Muscle of leg (tissue), 3 donors: ENCODE measurements at regions not wholly inside any gene's neighbourhood (a gene's known extent, or its start where the extent isn't known, plus 50 kb on each side); places are given as distances from the start of the nearest gene placed in this dataset.

ENCODE experiments used
- DNase-seq: peaks from one replicate; pipeline ENCODE4 v3.0.0; 2013
- H3K27ac ChIP-seq: one replicate; pipeline ENCODE4 v1.5.1; 2013; ENCODE audit warnings: mild to moderate bottlenecking, low read length, control low read depth
- H3K27me3 ChIP-seq: one replicate; pipeline ENCODE4 v1.6.1; 2013; ENCODE audit warnings: low read length; ENCODE audit not compliant: control insufficient read depth, insufficient read depth
- H3K36me3 ChIP-seq: one replicate; pipeline ENCODE4 v1.6.1; 2013; ENCODE audit warnings: low read length; ENCODE audit not compliant: control insufficient read depth, insufficient read depth
- H3K4me1 ChIP-seq: one replicate; pipeline ENCODE4 v1.6.1; 2013; ENCODE audit warnings: low read length; ENCODE audit not compliant: control insufficient read depth, insufficient read depth
- H3K4me3 ChIP-seq: one replicate; pipeline ENCODE4 v1.5.1; 2013; ENCODE audit warnings: low read length, control low read depth
- H3K9me3 ChIP-seq: replicated peaks from 2 replicates; pipeline ENCODE4 v1.6.1; 2013; ENCODE audit warnings: low read depth, low read length; ENCODE audit not compliant: control insufficient read depth
- WGBS: methylation state at CpG from one replicate; pipeline ENCODE4 v1.1.5; 2013; ENCODE audit warnings: missing lambda C conversion rate; ENCODE audit not compliant: insufficient coverage; 5-methylcytosine and 5-hydroxymethylcytosine counted together

GRCh38 chrX:81489987-81490386 is 288.1 kb downstream of the SH3BGRL start:
- Histone ChIP-seq H3K9me3 (no peaks in the 10 kb centered on the region), H3K4me3 (no peak overlapping the region), H3K27ac (no peak overlapping the region), H3K36me3 (no peaks in the 10 kb centered on the region), H3K27me3 (no peaks in the 10 kb centered on the region), H3K4me1 (no peaks in the 10 kb centered on the region)
- no peak for DNase-seq
- WGBS: no CpG with 5 or more reads among the region's 1 CpG

GRCh38 chrX:81527881-81528440 is 326.1 kb downstream of the SH3BGRL start:
- H3K4me1 ChIP-seq: no peaks in the 10 kb centered on the region
- no peak overlapping the region for H3K4me3 ChIP-seq
- peaks cover 2% of the 10 kb centered on the region for H3K9me3 ChIP-seq
- H3K36me3 ChIP-seq: no peaks in the 10 kb centered on the region
- H3K27me3 ChIP-seq: no peaks in the 10 kb centered on the region
- no peak for DNase-seq
- WGBS: no CpG with 5 or more reads among the region's 2 CpGs
- H3K27ac ChIP-seq: no peak overlapping the region

DNA sequence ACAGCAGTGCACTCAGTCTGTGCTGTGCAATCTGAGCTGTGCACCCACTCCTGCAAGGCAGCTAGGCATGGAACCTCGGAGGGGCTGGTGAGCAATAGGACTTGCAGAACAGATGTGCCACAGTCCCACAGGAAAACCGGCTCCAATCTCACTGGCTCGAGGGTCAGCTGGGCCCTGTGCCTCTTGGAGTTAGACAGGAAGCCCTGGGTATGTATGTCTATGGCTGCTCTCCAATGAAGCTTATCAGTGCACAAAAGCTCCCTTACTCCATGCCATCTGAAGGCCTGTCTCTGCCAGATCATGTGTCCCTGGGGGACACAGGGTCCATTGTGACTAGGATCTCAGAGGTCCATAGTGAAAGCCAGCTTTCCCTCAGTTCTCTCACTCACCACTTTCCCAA is 335.8 kb downstream of the SH3BGRL start:
- H3K27me3 ChIP-seq: no peaks in the 10 kb centered on the region
- no peaks in the 10 kb centered on the region for H3K36me3 ChIP-seq
- no peak overlapping the region for H3K27ac ChIP-seq
- no peak for DNase-seq
- no peak overlapping the region for H3K4me3 ChIP-seq
- no peaks in the 10 kb centered on the region for H3K9me3 ChIP-seq
- no peaks in the 10 kb centered on the region for H3K4me1 ChIP-seq
- 42% methylated on average over 2 of the region's 3 CpGs for WGBS

- H3K4me3 ChIP-seq: no peak overlapping the region
- H3K27me3 ChIP-seq: no peaks in the 10 kb centered on the region
- WGBS: no CpG with 5 or more reads among the region's 2 CpGs
- H3K27ac ChIP-seq: no peak overlapping the region
- no peaks in the 10 kb centered on the region for H3K9me3 ChIP-seq
- no peaks in the 10 kb centered on the region for H3K36me3 ChIP-seq
- no peaks in the 10 kb centered on the region for H3K4me1 ChIP-seq
- DNase-seq: no peak
Observed at GRCh38 chrX:81542255-81542654, 340.4 kb downstream of the SH3BGRL start.

- H3K4me1 ChIP-seq: no peaks in the 10 kb centered on the region
- no peak overlapping the region for H3K4me3 ChIP-seq
- no peak for DNase-seq
- H3K27me3 ChIP-seq: no peaks in the 10 kb centered on the region
- H3K36me3 ChIP-seq: no peaks in the 10 kb centered on the region
- no peak overlapping the region for H3K27ac ChIP-seq
- WGBS: 84% methylated on average over 4 of the region's 4 CpGs
- H3K9me3 ChIP-seq: no peaks in the 10 kb centered on the region
Observed at GRCh38 chrX:81556880-81557279, 355.0 kb downstream of the SH3BGRL start.

GRCh38 chrX:81564851-81565250 is 362.9 kb downstream of the SH3BGRL start:
- Histone ChIP-seq H3K27me3 (peaks cover 4% of the 10 kb centered on the region), H3K36me3 (no peaks in the 10 kb centered on the region), H3K4me1 (no peaks in the 10 kb centered on the region), H3K27ac (no peak overlapping the region), H3K9me3 (no peaks in the 10 kb centered on the region), H3K4me3 (no peak overlapping the region)
- DNase-seq: no peak
- 38% methylated on average over 2 of the region's 2 CpGs for WGBS

GRCh38 chrX:81577028-81577427 is 375.1 kb downstream of the SH3BGRL start:
- no peak for DNase-seq
- H3K27ac ChIP-seq: no peak overlapping the region
- 67% methylated on average over 1 of the region's 1 CpG for WGBS

DNA sequence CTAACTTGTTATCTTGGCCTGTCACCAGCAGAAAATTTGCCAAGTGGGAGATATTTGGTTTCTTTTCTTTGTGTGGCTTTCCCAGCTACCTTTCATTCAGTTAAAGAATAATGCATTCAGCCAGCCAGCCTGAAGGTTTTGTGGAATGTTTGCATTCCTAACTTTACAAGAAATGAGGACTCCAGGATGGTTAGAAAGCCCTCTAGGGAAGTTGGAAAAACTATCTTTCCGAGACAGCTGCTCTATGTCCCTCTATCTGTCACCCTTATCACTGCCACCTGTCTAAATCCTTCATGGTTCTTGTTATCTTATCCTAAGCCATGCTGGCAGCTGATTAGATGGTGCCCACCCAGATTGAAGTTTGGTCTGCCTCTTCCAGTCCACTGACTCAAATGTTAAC is 384.2 kb downstream of the SH3BGRL start:
- 57% methylated on average over 1 of the region's 1 CpG for WGBS
- no peaks in the 10 kb centered on the region for H3K27me3 ChIP-seq
- peak; percentile 1 for DNase-seq
- H3K4me3 ChIP-seq: no peak overlapping the region
- no peak overlapping the region for H3K27ac ChIP-seq
- no peaks in the 10 kb centered on the region for H3K36me3 ChIP-seq
- no peaks in the 10 kb centered on the region for H3K9me3 ChIP-seq
- no peaks in the 10 kb centered on the region for H3K4me1 ChIP-seq

More at GRCh38 chrX:81577028-81577427, 375.1 kb downstream of the SH3BGRL start:
- no peaks in the 10 kb centered on the region for H3K9me3 ChIP-seq
- no peaks in the 10 kb centered on the region for H3K36me3 ChIP-seq
- no peak overlapping the region for H3K4me3 ChIP-seq
- peaks cover 3% of the 10 kb centered on the region for H3K27me3 ChIP-seq
- H3K4me1 ChIP-seq: no peaks in the 10 kb centered on the region

DNA sequence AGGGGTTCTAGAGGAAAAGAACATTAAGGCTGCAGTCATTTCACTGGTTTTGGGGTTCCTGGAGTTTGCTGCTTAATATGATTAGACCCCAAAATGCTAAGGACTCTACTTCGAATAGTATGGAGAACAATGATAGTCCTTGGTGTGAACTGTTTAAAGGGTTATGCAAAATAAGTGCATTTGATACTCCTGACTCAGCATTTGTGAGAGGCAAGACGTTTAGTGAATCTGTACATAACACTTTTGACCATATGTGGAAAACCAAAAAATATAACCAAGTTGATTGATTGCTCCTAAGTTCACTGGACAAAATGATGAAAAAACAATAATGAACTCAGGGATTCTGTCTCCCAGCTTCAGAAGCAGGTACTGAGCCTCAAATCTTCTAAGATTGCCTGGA is 414.1 kb downstream of the SH3BGRL start:
- Histone ChIP-seq H3K9me3 (no peaks in the 10 kb centered on the region), H3K36me3 (no peaks in the 10 kb centered on the region), H3K27ac (no peak overlapping the region), H3K4me1 (no peaks in the 10 kb centered on the region), H3K27me3 (no peaks in the 10 kb centered on the region), H3K4me3 (no peak overlapping the region)
- no peak for DNase-seq
- WGBS: no CpG with 5 or more reads among the region's 2 CpGs

DNA sequence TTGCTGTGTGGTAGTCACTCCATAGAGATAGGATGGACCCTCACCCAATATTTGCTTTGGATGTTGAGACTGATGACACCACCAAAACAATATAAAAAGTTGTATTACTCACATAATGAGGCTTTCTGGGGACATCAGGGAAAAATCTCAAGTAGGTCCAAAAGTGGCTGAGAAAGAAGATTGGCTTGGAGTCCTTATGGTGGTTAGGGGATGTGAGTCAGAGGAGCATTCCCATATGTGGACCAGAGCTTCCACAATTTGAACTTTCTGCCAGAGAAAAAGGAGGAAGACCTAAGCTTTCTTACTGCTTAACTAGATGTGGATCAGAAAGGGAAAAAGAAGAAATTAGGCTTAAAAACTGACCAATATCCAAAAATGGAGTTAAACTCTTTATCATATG is 460.5 kb downstream of the SH3BGRL start:
- DNase-seq: no peak
- no peaks in the 10 kb centered on the region for H3K36me3 ChIP-seq
- H3K9me3 ChIP-seq: no peaks in the 10 kb centered on the region
- H3K4me1 ChIP-seq: no peaks in the 10 kb centered on the region
- H3K27me3 ChIP-seq: no peaks in the 10 kb centered on the region
- H3K27ac ChIP-seq: no peak overlapping the region
- H3K4me3 ChIP-seq: no peak overlapping the region

DNA sequence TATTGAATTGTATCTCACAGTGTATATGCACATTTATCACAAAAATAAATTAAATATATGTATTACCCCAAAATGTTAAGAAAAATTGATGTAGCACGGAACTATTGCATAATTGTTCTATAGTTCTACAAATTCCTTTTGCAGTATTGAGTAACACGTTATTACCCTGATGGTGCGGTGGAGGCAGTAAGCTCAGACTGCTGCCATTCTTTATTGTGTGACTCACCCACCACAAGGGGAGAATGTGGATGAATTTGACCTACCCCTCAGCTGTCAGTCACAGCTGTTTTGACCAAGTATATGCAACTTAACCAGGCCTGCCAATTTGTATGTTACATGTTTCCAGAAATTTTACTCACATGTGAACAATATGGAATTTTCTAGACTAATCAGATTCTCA is 506.6 kb downstream of the SH3BGRL start:
- no peak for DNase-seq
- H3K36me3 ChIP-seq: no peaks in the 10 kb centered on the region
- no peak overlapping the region for H3K27ac ChIP-seq
- WGBS: no CpG with 5 or more reads among the region's 3 CpGs
- no peaks in the 10 kb centered on the region for H3K9me3 ChIP-seq
- H3K27me3 ChIP-seq: no peaks in the 10 kb centered on the region
- H3K4me3 ChIP-seq: no peak overlapping the region
- H3K4me1 ChIP-seq: no peaks in the 10 kb centered on the region
